GM12874 (cell line): ENCODE measurements at regions not wholly inside any gene's neighbourhood (a gene's known extent, or its start where the extent isn't known, plus 50 kb on each side); places are given as distances from the start of the nearest gene placed in this dataset.

Experiments
- CTCF ChIP-seq: IDR thresholded peaks from 2 replicates; pipeline ENCODE4 v1.5.1; 2011; ENCODE audit warnings: low read depth, mild to moderate bottlenecking, control low read depth, low read length, moderate library complexity; ENCODE audit not compliant: insufficient read depth

- no peak for TF ChIP-seq CTCF
Observed at GRCh38 chr6:111951497-111952085, 78.3 kb upstream of the FYN start.

- TF ChIP-seq CTCF, result no peak
Observed at GRCh38 chr6:111952274-111952673, 79.0 kb upstream of the FYN start.

- no peak for TF ChIP-seq CTCF
Observed at GRCh38 chr6:111952821-111953540, 79.7 kb upstream of the FYN start.

GRCh38 chr6:111956098-111956497 lies 82.8 kb upstream of the FYN start:
- TF ChIP-seq CTCF, result no peak

- no peak for TF ChIP-seq CTCF
Observed at GRCh38 chr6:111957623-111958315, 84.5 kb upstream of the FYN start.

GRCh38 chr6:111958534-111958933 lies 85.3 kb upstream of the FYN start:
- TF ChIP-seq CTCF, result no peak

- no peak for TF ChIP-seq CTCF
Observed at GRCh38 chr6:111959766-111960165, 86.5 kb upstream of the FYN start.
